Fibroblast of pulmonary artery (primary cell): ENCODE measurements at regions not wholly inside any gene's neighbourhood (a gene's known extent, or its start where the extent isn't known, plus 50 kb on each side); places are given as distances from the start of the nearest gene placed in this dataset.
"Not testable (repeated sequence)": the region's sequence is repeated elsewhere in the genome, so short reads cannot be mapped to it uniquely, and the experiment has no call there.

Experiments used
- DNase-seq: peaks from one replicate; pipeline ENCODE4 v3.0.0-alpha.2; 2010; ENCODE audit warnings: low read depth
- H3K4me3 ChIP-seq: replicated peaks from 2 replicates; pipeline ENCODE4 v1.5.1; 2011; ENCODE audit warnings: low read depth, mild to moderate bottlenecking, control low read depth, low read length, moderate library complexity
- CTCF ChIP-seq: IDR thresholded peaks from 2 replicates; pipeline ENCODE4 v1.5.1; 2011; ENCODE audit warnings: mild to moderate bottlenecking, control low read depth, low read length, inconsistent platforms; ENCODE audit errors: missing control alignments

GRCh38 chr17:21756856-21757619, 64.7 kb downstream of the KCNJ18 start:
- no peak overlapping the region for H3K4me3 ChIP-seq
- no peak for TF ChIP-seq CTCF
- no peak for DNase-seq

- DNase-seq, H3K4me3 ChIP-seq: not testable (repeated sequence)
These were observed 67.3 kb downstream of the KCNJ18 start for GRCh38 chr17:21759636-21760035.

- DNase-seq, result not testable (repeated sequence)
These were observed 71.5 kb downstream of the KCNJ18 start for GRCh38 chr17:21763738-21764340.

GRCh38 chr17:21765651-21766290, 73.4 kb downstream of the KCNJ18 start:
- not testable (repeated sequence) for H3K4me3 ChIP-seq, DNase-seq

More at GRCh38 chr17:21763738-21764340, 71.5 kb downstream of the KCNJ18 start:
- H3K4me3 ChIP-seq, result not testable (repeated sequence)

- H3K4me3 ChIP-seq, DNase-seq: not testable (repeated sequence)
These were observed 74.2 kb downstream of the KCNJ18 start for GRCh38 chr17:21766565-21766964.

GRCh38 chr17:21767162-21768156, 75.1 kb downstream of the KCNJ18 start:
- DNase-seq, H3K4me3 ChIP-seq: not testable (repeated sequence)

- not testable (repeated sequence) for DNase-seq, H3K4me3 ChIP-seq
These were observed 75.9 kb downstream of the KCNJ18 start for GRCh38 chr17:21768244-21768643.

GRCh38 chr17:21768729-21769462, 76.6 kb downstream of the KCNJ18 start:
- not testable (repeated sequence) for DNase-seq, H3K4me3 ChIP-seq

- DNase-seq, H3K4me3 ChIP-seq: not testable (repeated sequence)
These were observed 77.5 kb downstream of the KCNJ18 start for GRCh38 chr17:21769781-21770180.

GRCh38 chr17:21770466-21771446, 78.4 kb downstream of the KCNJ18 start:
- H3K4me3 ChIP-seq, DNase-seq: not testable (repeated sequence)
